ENCODE measurements at regions not wholly inside any gene's neighbourhood (a gene's known extent, or its start where the extent isn't known, plus 50 kb on each side); places are given as distances from the start of the nearest gene placed in this dataset.

DNA sequence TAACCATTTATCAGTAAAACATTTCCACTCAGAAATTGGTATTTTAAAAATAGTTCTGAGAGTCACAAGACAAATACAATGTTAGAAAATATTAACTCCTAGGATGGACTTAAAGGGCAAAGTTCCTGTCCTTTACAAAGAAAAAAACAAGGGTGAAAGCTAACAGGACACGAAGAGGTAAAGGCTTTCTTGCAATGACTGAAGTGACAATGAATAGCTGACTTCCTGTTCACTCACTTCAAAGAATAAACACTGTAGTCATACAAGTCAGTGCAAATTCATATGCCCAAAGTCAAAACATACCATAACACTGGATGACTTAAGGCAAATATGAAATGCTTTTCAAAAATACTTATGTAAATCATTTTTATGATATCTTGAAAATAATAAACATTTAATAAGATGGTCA, 1389.8 kb upstream of the ALCAM start:
- Histone ChIP-seq H3K36me3 (replicated peaks; ENCODE audit: insufficient read depth, low read length) (no peaks in the 10 kb centered on the region), H3K9me3 (replicated peaks; ENCODE audit: insufficient read depth, low read length) (no peaks in the 10 kb centered on the region), H3K79me2 (ENCODE audit: low read length) (no peaks in the 10 kb centered on the region), H3K4me1 (ENCODE audit: low read length) (no peaks in the 10 kb centered on the region), H3K9ac (ENCODE audit: low read length) (no peak overlapping the region), H3K4me3 (ENCODE audit: low read length) (no peak overlapping the region), H4K20me1 (ENCODE audit: insufficient read depth, low read length) (no peaks in the 10 kb centered on the region), H3K27me3 (replicated peaks; ENCODE audit: insufficient read depth, low read length) (no peaks in the 10 kb centered on the region), H3F3A (ENCODE audit: insufficient read depth, low read length) (no peaks in the 10 kb centered on the region), H3K4me2 (ENCODE audit: low read depth, low read length) (no peak overlapping the region), H2AFZ (ENCODE audit: low read length) (no peak overlapping the region), H3K27ac (ENCODE audit: low read length) (no peak overlapping the region), H3K9me2 (replicated peaks; ENCODE audit: insufficient read depth, low read length) (no peaks in the 10 kb centered on the region)
- TF ChIP-seq EZH2 (optimal IDR thresholded peaks at IDR 0.05; ENCODE audit: low read depth, low read length) (no peak), CTCF (IDR thresholded peaks at IDR 0.05; ENCODE audit: low read length) (no peak), EZH2phosphoT487 (IDR thresholded peaks at IDR 0.05; ENCODE audit: low read length) (no peak)
- DNase-seq, result no peak

DNA sequence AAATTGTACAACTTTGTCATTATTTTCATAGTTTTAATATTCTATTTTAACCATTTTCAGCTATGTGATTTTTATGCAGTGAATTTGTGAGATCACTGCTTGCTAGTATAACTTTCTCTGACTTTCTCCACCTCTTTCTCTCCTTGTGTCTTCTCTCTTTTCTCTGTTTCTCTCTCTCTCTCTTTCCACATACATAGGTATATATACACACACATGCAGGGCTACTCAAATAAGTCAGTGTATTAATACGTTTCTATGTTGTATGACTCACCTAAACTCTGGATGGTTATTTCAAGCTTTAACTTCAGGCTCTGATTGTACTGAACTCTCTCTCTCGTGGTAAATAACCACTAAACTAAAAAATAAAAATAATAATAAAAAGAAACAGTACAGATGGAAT, 1389.3 kb upstream of the ALCAM start:
- no peak for DNase-seq
- no peaks in the 10 kb centered on the region for H3K9me2 ChIP-seq (replicated peaks; ENCODE audit: insufficient read depth, low read length)
- no peaks in the 10 kb centered on the region for H3K9me3 ChIP-seq (replicated peaks; ENCODE audit: insufficient read depth, low read length)
- H3K4me1 ChIP-seq (ENCODE audit: low read length), result no peaks in the 10 kb centered on the region
- H3K9ac ChIP-seq (ENCODE audit: low read length), result no peak overlapping the region
- no peaks in the 10 kb centered on the region for H3F3A ChIP-seq (ENCODE audit: insufficient read depth, low read length)
- no peak overlapping the region for H3K4me3 ChIP-seq (ENCODE audit: low read length)
- H3K36me3 ChIP-seq (replicated peaks; ENCODE audit: insufficient read depth, low read length), result no peaks in the 10 kb centered on the region
- H3K4me2 ChIP-seq (ENCODE audit: low read depth, low read length), result no peak overlapping the region
- no peaks in the 10 kb centered on the region for H3K27me3 ChIP-seq (replicated peaks; ENCODE audit: insufficient read depth, low read length)
- H2AFZ ChIP-seq (ENCODE audit: low read length), result no peak overlapping the region
- H4K20me1 ChIP-seq (ENCODE audit: insufficient read depth, low read length), result no peaks in the 10 kb centered on the region
- H3K27ac ChIP-seq (ENCODE audit: low read length), result no peak overlapping the region
- no peaks in the 10 kb centered on the region for H3K79me2 ChIP-seq (ENCODE audit: low read length)
- TF ChIP-seq CTCF (IDR thresholded peaks at IDR 0.05; ENCODE audit: low read length) (no peak), EZH2phosphoT487 (IDR thresholded peaks at IDR 0.05; ENCODE audit: low read length) (no peak), EZH2 (optimal IDR thresholded peaks at IDR 0.05; ENCODE audit: low read depth, low read length) (no peak)

DNA sequence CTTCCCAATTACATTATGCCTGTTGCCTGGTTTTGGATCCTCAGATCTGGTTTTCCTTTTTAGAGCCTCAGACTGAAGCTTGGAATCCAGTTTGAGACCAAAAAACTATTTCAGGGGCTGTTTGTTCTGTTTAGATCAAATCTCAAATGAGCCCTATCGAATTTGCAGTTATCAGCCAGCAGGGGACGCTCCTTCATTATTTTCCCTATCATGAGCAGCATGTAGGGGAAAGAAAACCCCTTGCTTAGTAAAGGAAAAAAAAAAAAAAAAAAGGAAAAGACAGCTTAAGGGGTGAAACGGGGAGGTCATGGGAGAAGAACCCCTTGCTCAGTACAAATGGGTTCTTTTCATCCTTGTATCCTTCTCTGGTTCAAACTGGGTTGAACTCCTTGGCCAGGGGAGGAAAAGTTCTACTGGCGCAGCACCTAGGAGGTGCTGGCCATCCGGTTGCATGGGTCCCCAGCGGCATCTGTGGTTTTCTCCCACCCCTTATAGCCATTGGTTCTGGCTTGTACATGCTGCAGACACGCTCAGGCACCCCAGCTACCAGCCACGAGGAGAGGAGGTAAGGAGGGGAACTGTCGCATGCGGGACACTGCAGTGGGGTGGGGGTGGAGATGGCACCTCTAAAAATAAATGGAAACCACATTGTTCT, 1375.1 kb upstream of the ALCAM start:
- no peak overlapping the region for H3K4me3 ChIP-seq (ENCODE audit: low read length)
- H4K20me1 ChIP-seq (ENCODE audit: insufficient read depth, low read length), result no peaks in the 10 kb centered on the region
- no peak overlapping the region for H3K9ac ChIP-seq (ENCODE audit: low read length)
- no peaks in the 10 kb centered on the region for H3K79me2 ChIP-seq (ENCODE audit: low read length)
- no peaks in the 10 kb centered on the region for H3K9me2 ChIP-seq (replicated peaks; ENCODE audit: insufficient read depth, low read length)
- no peaks in the 10 kb centered on the region for H3K4me1 ChIP-seq (ENCODE audit: low read length)
- H2AFZ ChIP-seq (ENCODE audit: low read length), result no peak overlapping the region
- H3K9me3 ChIP-seq (replicated peaks; ENCODE audit: insufficient read depth, low read length), result no peaks in the 10 kb centered on the region
- H3F3A ChIP-seq (ENCODE audit: insufficient read depth, low read length), result no peaks in the 10 kb centered on the region
- H3K4me2 ChIP-seq (ENCODE audit: low read depth, low read length), result no peak overlapping the region
- no peaks in the 10 kb centered on the region for H3K27me3 ChIP-seq (replicated peaks; ENCODE audit: insufficient read depth, low read length)
- no peak for DNase-seq
- H3K27ac ChIP-seq (ENCODE audit: low read length), result no peak overlapping the region
- TF ChIP-seq EZH2phosphoT487 (IDR thresholded peaks at IDR 0.05; ENCODE audit: low read length) (no peak), CTCF (IDR thresholded peaks at IDR 0.05; ENCODE audit: low read length) (peak; percentile 31; the same call in 1 of the 2 replicates)
- H3K36me3 ChIP-seq (replicated peaks; ENCODE audit: insufficient read depth, low read length), result no peaks in the 10 kb centered on the region

All from MM.1S (cell line).